GM19099 (cell line): ENCODE measurements at regions not wholly inside any gene's neighbourhood (a gene's known extent, or its start where the extent isn't known, plus 50 kb on each side); places are given as distances from the start of the nearest gene placed in this dataset.

Experiments
- POLR2A ChIP-seq: IDR thresholded peaks from 3 replicates; pipeline ENCODE4 v1.6.1; 2011; ENCODE audit warnings: low read depth; ENCODE audit not compliant: insufficient read length; ENCODE audit errors: extremely low read depth

DNA sequence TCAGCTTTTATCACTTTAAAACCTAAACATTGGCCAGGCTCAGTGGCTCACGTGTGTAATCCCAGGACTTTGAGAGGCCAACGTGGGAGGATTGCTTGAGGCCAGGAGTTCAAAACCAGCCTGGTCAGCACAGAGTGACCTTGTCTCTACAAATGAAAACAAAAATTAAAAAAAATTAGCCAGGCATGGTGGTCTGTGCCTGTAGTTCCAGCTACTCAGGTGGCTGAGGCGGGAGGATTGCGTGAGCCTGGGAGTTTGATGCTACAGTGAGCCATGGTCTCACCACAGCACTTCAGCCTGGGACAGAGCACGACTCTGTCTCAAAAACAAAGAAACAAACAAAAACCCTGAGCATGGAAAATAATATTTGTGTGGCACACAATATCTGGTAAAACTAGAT lies 143.5 kb upstream of the HNRNPU start:
- no peak for TF ChIP-seq POLR2A

DNA sequence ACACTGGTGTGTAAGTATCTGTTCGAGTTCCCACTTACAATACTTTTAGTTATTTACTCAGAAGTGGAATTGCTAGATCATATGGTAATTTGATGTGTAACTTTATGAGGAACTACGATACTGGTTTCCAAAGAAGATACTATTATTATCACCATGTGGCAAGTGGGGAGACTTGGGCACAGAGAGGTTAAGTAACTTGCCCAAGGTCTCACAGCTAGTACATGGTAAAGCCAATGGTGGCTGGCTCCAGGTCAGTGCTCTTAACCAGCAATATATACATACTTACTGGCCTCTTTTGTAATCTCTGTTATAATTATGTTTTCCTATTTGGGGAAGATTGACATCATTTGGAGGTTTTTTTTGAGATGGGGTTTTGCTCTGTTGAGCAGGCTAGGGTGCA lies 138.9 kb upstream of the HNRNPU start:
- no peak for TF ChIP-seq POLR2A

DNA sequence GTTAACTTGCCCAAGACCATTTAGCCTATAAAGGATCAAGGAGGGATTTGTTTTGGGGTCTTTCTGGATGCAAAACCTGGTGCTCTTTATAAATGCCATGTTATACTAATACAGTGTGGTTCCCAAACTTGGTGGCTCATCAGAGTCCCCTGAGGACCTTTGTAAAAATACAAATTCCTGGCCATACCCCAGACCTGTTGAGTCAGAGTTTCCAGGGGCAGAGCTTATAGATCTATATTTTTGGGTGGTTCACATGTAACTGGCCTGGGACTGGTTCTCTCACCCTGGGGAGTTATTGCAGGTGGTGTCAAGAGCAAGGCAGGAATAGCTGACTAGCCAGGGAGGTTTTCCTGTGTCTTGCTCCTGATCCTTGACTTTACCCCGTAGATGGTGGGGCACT lies 136.9 kb upstream of the HNRNPU start:
- no peak for TF ChIP-seq POLR2A

DNA sequence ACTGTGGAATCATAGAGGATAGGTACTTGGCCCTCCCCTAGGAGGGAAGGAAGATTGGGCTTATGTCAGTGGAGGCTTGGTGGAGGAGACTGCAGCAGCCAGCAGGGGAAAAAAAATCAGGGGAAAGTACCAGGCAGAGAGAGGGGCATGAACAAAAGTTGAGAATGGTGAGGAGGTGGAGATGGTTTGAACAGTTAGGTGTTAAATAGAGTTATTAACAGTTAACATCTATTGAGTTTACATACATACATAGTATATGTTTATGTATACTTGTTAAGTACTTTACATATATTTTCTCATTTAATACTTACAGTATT lies 136.5 kb upstream of the HNRNPU start:
- TF ChIP-seq POLR2A = no peak

DNA sequence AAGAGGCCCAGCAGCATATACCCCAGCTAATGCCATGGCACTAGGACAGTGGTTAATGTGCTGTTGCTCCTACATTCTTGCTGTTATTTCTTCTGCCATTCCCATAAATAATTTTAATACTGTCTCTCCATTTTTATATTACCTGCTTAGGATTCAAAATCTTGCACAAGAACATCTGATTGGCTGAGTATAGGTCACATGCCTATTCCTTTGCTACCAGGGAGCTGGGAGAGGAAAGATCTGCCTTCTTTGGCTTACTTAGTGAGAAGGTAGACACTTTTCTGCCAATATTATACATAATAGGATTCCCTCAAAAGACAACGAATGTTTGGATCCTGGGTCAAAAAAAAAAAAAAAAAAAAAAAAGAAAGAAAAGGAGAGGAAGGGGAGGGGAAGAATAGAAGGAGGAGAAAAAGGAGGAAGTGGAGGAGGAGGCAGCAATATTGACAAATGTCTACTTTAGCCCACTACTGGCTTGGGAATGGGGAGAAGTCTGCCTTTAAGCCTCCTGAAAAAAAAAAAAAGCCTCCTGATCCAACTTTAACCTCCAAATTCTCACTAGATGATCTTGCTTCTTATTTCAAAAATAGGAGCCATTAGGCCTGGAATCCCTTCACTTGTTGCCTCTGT lies 134.5 kb upstream of the HNRNPU start:
- no peak for TF ChIP-seq POLR2A

DNA sequence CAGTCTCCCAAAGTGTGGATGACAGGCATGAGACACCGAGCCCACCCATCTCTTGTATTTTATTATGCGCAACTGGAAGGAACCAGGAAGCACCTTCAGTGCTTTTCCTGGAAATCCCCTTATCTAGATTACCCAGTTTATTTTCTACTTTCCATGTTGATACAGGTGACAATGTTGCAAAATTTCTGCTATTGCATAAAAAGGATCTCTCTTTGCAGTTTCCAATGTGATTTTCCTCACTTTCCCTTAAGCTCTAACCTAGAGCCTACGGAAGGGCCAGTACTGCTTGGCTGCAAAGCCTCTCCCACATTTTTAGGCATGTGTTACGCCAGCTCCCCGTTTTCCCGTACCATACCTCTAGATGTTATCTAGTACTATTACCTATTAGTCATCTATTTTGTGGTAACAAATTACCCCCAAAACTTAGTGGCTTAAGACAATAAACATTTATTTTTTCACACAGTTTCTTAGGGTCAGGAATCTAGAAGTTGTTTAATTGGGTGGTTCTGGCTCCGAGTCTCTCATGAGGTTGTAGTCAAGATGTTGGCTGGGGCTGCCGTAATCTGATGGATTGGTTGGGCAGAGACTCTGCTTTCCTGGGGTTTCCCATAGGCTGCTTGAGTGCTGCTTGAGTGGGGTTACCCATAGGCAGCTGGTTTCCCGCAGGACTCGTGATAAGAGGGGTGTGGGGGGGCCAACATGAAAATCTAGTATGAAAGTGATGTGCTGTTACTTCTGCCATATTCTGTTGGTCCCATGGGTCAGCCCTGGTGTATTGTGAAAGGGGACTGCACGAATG lies 131.5 kb upstream of the HNRNPU start:
- no peak for TF ChIP-seq POLR2A

GRCh38 chr1:244992833-244993232 lies 128.5 kb upstream of the HNRNPU start:
- no peak for TF ChIP-seq POLR2A

GRCh38 chr1:244989813-244990212 lies 125.5 kb upstream of the HNRNPU start:
- no peak for TF ChIP-seq POLR2A

- TF ChIP-seq POLR2A = no peak
Measured at GRCh38 chr1:244988521-244988920, 124.2 kb upstream of the HNRNPU start.

DNA sequence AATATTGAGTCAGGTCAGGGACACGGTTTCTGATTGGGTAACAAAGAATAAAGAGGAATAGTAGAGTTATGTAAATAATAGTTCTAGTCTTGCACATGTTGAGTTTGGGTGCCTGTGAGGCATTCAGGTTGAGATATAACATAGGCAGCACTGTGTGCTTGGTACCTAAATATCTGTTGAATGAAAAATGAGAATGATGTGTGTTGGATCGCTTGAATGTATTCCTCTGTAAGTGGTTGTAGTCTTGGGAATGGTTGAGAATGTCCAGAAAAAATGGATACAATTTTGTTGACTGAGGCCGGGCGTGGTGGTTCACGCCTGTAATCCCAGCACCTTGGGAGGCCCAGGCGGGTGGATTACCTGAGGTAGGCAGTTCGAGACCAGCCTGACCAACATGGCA lies 116.3 kb upstream of the HNRNPU start:
- TF ChIP-seq POLR2A = no peak

DNA sequence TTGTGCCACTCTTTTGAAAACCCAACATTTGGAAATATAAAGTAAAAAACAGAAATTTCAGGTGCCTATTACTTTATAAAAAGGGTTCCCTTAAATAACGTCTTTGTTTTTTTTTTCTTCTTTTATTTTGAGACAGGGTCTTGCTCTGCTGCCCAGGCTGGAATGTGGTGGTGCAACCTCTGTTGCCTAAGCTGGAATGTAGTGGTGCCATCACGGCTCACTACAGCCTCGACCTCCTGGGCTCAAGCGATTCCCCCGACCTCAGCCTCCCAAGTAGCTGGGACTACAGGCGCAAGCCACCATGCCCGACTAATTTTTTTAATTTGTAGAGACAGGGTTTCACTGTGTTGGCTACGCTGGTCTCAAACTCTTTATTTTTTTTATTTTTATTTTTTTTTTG lies 110.2 kb upstream of the HNRNPU start:
- TF ChIP-seq POLR2A = no peak

- no peak for TF ChIP-seq POLR2A
Measured at GRCh38 chr1:244974106-244974505, 109.8 kb upstream of the HNRNPU start.

GRCh38 chr1:244971552-244972216 lies 107.3 kb upstream of the HNRNPU start:
- no peak for TF ChIP-seq POLR2A

GRCh38 chr1:244970744-244971551 lies 106.6 kb upstream of the HNRNPU start:
- TF ChIP-seq POLR2A = peak; percentile 70

DNA sequence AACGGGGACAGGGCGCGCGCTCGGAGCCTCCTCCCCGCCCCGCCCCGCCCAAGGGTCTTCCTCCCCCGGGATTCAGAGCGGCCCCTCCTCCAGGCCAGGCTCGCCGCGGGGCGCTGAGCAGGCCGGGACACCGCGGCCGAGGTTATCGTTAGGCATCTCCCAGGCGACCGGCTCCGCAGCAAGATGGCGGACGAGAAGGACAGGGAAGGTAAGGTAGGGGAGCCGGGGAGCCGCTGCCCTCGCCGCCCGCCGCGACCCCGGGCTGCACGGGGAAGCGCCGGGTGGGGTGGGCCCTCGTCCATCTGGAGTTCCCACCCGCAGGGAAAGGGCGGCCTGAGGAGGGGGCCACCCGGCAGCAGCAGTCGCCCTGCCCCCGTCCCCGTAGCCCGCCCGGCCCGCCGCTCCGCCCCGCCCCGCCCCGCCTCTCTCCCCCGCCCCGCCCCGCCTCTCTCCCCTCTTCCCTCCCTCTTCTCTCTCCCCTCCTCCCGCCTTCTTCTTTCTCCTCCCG lies 105.9 kb upstream of the HNRNPU start:
- TF ChIP-seq POLR2A = no peak
